Colonic mucosa (tissue), 4 donors: ENCODE measurements at regions not wholly inside any gene's neighbourhood (a gene's known extent, or its start where the extent isn't known, plus 50 kb on each side); places are given as distances from the start of the nearest gene placed in this dataset.

Experiments
- DNase-seq: peaks from one replicate; pipeline ENCODE4 v3.0.0-alpha.2; 2020
- H3K27ac ChIP-seq: fragments of 200-600 bp; one replicate; pipeline ENCODE4 v1.8.0; 2021
- H3K27me3 ChIP-seq: fragments of 200-600 bp; one replicate; pipeline ENCODE4 v1.8.0; 2021
- H3K36me3 ChIP-seq: fragments of 200-600 bp; one replicate; pipeline ENCODE4 v1.8.0; 2021
- H3K4me1 ChIP-seq: fragments of 200-600 bp; one replicate; pipeline ENCODE4 v1.8.0; 2021; ENCODE audit warnings: mild to moderate bottlenecking
- H3K4me3 ChIP-seq: fragments of 200-600 bp; one replicate; pipeline ENCODE4 v1.8.0; 2021
- H3K9ac ChIP-seq, 2 donors: one replicate each; pipeline ENCODE4 v1.7.0; 2013; ENCODE audit warnings: control low read depth in 2 of 2, low read depth in 2 of 2, low read length in 2 of 2
- H3K9me3 ChIP-seq: fragments of 200-600 bp; one replicate; pipeline ENCODE4 v1.8.0; 2021
- intact Hi-C: fragments of 100-400 bp; cut with DNase I; formaldehyde crosslinking; loops from one replicate; pipeline ENCODE4 v1.14.1; 2022
- TF ChIP-seq, protein P1 (sequence below): fragments of 200-600 bp; IDR thresholded peaks from one replicate; pipeline ENCODE4 v1.8.0; 2022; ENCODE audit warnings: antibody characterized with exemption, mild to moderate bottlenecking
- donor health status: healthy.
- donor health status: DM: no; HTN: no; CAD: no.
- donor health status: DM: no; HTN: no; CAD: no.

DNA sequence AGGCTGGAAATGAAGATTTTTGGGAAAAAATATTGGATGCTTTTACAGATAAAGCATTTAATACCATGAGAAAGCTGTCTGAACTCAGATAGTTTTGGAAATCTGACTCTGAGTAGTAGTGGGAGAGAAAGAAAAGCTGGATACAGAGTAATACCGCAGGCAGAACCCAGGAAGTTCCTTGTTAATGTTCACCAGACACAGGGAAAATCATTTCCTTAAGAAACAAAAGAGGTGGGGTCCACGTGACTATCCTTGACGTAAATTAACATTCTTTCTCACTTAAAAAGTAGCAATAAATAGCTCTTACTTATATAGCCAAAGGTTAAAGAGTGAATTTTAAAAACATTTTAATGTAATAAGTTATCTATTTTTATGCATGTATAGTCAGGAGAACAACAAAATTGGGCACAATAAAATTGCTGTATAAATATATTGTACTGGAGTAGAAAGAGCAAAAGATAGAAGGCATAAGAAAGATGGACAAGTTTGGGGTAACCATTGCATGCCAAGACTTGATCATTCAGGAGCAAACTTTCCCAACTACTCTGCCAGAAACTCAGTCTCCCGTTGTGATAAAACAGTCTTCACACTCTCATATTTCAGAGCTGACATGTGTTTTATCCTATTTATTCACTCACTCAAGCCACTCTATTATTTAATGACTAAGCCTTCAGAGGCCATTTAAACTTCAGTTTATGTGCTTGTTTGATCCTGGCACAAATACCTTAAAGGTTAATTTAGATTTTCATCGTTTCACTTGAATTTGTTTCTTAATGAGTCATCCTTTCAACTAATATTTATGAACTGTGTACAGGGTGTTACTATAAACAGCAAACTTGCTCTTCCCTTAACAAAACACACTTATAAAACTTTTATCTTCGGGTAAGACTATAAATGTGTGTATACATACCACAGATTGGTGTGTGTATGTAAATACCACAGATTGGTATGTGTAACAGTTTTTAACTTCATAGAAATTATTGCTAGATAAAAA, 143.1 kb downstream of the GNAI1 start:
- H3K27me3 ChIP-seq: no peaks in the 10 kb centered on the region
- no peaks in the 10 kb centered on the region for H3K9me3 ChIP-seq
- no peak overlapping the region for H3K9ac ChIP-seq
- peak overlapping the region; percentile 20 for H3K27ac ChIP-seq
- intact Hi-C loops: no loop called here
- no peaks in the 10 kb centered on the region for H3K36me3 ChIP-seq
- H3K4me3 ChIP-seq: no peak overlapping the region
- DNase-seq: no peak
- TF ChIP-seq, protein P1, sequence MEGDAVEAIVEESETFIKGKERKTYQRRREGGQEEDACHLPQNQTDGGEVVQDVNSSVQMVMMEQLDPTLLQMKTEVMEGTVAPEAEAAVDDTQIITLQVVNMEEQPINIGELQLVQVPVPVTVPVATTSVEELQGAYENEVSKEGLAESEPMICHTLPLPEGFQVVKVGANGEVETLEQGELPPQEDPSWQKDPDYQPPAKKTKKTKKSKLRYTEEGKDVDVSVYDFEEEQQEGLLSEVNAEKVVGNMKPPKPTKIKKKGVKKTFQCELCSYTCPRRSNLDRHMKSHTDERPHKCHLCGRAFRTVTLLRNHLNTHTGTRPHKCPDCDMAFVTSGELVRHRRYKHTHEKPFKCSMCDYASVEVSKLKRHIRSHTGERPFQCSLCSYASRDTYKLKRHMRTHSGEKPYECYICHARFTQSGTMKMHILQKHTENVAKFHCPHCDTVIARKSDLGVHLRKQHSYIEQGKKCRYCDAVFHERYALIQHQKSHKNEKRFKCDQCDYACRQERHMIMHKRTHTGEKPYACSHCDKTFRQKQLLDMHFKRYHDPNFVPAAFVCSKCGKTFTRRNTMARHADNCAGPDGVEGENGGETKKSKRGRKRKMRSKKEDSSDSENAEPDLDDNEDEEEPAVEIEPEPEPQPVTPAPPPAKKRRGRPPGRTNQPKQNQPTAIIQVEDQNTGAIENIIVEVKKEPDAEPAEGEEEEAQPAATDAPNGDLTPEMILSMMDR: no peak
- no peaks in the 10 kb centered on the region for H3K4me1 ChIP-seq
